ENCODE measurements at regions not wholly inside any gene's neighbourhood (a gene's known extent, or its start where the extent isn't known, plus 50 kb on each side); places are given as distances from the start of the nearest gene placed in this dataset.
"Not testable (repeated sequence)": the region's sequence is repeated elsewhere in the genome, so short reads cannot be mapped to it uniquely, and the experiment has no call there.

DNA sequence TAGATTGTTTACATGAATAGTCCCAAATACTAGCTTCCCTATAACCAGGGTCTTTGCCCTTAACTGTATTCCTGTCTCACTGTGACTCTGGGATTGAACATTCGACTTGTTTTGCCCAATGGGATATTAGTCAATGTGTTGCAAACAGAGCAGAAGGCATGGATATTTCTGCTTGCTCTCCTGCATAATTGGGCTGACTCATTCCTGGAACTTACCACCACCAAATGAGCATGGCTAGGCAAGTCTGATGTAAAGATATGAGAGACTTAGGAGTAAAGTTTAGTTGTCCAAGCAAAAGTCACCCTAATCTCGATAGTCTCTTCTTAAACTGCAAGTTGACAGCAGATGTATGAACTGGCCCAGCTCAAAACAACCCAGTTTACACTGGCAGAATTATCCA lies 273.5 kb upstream of the CCNG1 start:
- H3K4me3 ChIP-seq (ENCODE audit: low read length) = no peak overlapping the region
- peak; percentile 32 for DNase-seq (ENCODE audit: low read depth)
- TF ChIP-seq, protein P1, sequence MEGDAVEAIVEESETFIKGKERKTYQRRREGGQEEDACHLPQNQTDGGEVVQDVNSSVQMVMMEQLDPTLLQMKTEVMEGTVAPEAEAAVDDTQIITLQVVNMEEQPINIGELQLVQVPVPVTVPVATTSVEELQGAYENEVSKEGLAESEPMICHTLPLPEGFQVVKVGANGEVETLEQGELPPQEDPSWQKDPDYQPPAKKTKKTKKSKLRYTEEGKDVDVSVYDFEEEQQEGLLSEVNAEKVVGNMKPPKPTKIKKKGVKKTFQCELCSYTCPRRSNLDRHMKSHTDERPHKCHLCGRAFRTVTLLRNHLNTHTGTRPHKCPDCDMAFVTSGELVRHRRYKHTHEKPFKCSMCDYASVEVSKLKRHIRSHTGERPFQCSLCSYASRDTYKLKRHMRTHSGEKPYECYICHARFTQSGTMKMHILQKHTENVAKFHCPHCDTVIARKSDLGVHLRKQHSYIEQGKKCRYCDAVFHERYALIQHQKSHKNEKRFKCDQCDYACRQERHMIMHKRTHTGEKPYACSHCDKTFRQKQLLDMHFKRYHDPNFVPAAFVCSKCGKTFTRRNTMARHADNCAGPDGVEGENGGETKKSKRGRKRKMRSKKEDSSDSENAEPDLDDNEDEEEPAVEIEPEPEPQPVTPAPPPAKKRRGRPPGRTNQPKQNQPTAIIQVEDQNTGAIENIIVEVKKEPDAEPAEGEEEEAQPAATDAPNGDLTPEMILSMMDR (IDR thresholded peaks at IDR 0.05; ENCODE audit: insufficient read depth, low read depth, low read length, missing control alignments) = no peak

DNA sequence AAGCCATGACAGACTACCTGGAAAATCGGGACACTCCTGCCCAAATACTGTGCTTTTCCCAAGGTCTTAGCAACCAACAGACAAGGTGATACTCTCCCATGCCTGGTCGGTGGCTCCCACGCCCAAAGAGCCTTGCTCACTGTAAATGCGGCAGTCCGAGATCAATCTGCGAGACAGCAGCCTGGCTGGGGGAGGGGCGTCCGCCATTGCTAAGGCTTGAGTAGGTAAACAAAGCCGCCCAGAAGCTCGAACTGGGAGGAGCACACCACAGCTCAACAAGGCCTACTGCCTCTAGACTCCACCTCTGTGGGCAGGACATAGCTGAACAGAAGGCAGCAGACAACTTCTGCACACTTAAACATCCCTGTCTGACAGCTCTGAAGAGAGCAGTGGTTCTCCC lies 272.1 kb upstream of the CCNG1 start:
- TF ChIP-seq, protein P1 (IDR thresholded peaks at IDR 0.05; ENCODE audit: insufficient read depth, low read depth, low read length, missing control alignments) = no peak
- H3K4me3 ChIP-seq (ENCODE audit: low read length) = no peak overlapping the region

DNA sequence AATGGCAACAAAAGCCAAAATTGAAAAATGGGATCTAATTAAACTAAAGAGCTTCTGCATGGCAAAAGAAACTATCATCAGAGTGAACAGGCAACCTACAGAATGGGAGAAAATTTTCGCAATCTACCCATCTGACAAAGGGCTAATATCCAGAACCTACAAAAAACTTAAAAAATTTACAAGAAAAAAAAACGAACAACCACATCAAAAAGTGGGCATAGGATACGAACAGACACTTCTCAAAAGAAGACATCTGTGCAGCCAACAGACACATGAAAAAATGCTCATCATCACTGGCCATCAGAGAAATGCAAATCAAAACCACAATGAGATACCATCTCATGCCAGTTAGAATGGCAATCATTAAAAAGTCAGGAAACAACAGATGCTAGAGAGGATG lies 267.2 kb upstream of the CCNG1 start:
- DNase-seq (ENCODE audit: low read depth); H3K4me3 ChIP-seq (ENCODE audit: low read length): not testable (repeated sequence)

More for the DNA sequence above, 272.1 kb upstream of the CCNG1 start:
- DNase-seq (ENCODE audit: low read depth) = no peak

DNA sequence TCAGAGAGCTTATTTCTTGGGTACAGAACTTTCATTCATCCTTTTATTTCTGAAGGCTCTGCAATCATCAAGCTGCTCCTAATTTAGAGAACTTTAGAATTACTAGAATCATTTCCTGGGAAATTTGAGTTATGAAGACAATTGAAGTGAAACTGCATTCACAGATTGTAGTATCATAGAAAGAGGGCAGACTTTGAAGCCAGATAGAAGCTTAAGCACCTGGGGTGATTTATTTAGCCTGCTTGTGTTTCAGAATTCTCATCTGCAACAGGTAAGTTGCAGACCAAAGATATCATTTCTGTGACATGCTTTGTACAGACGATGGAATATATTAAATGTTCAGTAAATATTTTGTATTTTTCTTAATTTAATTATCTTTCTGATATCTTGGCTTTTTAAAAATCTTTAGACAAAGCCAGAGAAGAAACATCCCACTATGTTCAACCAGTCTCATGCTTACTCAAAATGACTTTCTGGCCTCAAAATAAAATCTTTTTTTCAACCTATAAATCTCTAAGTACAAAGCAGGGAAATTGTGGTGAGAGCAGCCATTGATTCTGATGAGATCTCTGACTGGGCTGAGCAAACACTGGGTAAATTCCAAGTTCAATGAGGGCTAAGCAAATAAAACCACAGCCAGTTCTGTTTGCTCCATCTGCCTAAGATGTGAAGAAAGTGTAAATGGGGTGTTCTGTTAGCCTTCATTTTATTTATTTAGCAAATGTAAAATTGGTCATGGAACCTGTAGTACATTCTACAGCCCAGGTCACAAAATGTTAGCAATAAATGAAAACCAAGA lies 264.7 kb upstream of the CCNG1 start:
- DNase-seq (ENCODE audit: low read depth) = no peak
- no peak overlapping the region for H3K4me3 ChIP-seq (ENCODE audit: low read length)
- TF ChIP-seq, protein P1 (IDR thresholded peaks at IDR 0.05; ENCODE audit: insufficient read depth, low read depth, low read length, missing control alignments) = no peak

DNA sequence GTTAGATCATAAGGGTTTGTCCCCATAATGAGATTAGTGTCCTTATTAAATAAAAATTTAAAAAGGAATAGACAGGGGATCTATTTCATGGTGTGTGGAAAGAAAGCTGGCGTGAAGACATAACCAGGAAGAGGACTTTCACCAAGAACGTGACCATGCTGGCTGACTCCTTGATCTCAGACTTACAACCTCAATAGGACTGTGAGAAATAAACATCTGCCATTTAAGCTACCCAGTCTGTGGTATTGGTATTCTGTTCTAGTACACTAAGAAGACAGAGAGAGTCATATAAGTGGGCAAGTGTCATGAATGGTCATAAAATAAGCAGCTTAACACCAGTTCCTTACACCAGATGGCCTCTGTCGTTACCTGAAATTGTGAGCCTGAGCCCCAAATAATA lies 259.4 kb upstream of the CCNG1 start:
- TF ChIP-seq, protein P1 (IDR thresholded peaks at IDR 0.05; ENCODE audit: insufficient read depth, low read depth, low read length, missing control alignments) = no peak
- DNase-seq (ENCODE audit: low read depth) = no peak
- H3K4me3 ChIP-seq (ENCODE audit: low read length) = no peak overlapping the region

DNA sequence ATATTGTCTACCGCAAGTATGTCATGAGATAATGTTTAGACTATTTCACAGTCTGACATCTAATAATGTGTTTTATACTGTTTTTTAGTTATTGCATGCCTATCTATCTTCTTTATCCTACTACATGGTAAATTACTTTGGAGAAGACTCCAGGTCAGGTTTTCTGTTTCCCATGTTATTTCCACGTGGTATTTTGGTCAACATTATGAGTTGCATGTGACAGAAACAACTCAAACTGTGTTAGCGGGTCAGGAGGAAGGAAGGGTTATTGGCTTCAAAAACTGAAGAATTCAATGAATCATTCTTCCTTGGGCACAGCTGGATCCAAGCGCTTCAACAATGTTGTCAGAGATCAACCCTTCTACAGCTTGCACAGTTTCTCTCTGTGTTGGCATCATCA lies 252.1 kb upstream of the CCNG1 start:
- no peak for DNase-seq (ENCODE audit: low read depth)
- H3K4me3 ChIP-seq (ENCODE audit: low read length) = no peak overlapping the region
- TF ChIP-seq, protein P1 (IDR thresholded peaks at IDR 0.05; ENCODE audit: insufficient read depth, low read depth, low read length, missing control alignments) = no peak

DNA sequence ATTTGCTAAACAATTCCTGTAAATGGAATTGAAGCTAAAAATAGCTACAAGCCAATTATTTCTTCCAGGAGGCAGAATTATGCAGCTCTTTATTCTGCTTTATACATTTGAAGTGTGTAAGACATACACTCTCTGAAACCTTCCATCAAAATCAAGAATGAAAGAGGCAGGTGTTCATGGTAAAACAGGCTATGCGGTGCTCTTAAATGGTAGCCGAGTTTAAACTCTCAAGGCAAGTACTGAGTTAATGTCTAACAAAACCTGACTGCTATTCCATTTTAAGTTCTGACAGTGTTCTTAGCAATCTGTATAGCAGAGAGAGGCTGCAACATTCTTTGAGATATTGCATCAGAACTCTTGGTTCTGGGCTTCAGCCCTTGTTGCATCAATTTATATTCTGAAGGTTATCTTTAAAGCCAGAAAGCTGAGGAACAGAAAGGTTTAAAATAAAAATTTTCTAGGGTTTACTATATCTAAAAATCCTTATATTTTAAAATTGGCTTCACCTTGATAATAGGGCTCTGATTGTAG lies 248.3 kb upstream of the CCNG1 start:
- DNase-seq (ENCODE audit: low read depth) = no peak
- TF ChIP-seq, protein P1 (IDR thresholded peaks at IDR 0.05; ENCODE audit: insufficient read depth, low read depth, low read length, missing control alignments) = no peak
- no peak overlapping the region for H3K4me3 ChIP-seq (ENCODE audit: low read length)

Data from epithelial cell of esophagus (primary cell).